ENCODE measurements at regions not wholly inside any gene's neighbourhood (a gene's known extent, or its start where the extent isn't known, plus 50 kb on each side); places are given as distances from the start of the nearest gene placed in this dataset.

DNA sequence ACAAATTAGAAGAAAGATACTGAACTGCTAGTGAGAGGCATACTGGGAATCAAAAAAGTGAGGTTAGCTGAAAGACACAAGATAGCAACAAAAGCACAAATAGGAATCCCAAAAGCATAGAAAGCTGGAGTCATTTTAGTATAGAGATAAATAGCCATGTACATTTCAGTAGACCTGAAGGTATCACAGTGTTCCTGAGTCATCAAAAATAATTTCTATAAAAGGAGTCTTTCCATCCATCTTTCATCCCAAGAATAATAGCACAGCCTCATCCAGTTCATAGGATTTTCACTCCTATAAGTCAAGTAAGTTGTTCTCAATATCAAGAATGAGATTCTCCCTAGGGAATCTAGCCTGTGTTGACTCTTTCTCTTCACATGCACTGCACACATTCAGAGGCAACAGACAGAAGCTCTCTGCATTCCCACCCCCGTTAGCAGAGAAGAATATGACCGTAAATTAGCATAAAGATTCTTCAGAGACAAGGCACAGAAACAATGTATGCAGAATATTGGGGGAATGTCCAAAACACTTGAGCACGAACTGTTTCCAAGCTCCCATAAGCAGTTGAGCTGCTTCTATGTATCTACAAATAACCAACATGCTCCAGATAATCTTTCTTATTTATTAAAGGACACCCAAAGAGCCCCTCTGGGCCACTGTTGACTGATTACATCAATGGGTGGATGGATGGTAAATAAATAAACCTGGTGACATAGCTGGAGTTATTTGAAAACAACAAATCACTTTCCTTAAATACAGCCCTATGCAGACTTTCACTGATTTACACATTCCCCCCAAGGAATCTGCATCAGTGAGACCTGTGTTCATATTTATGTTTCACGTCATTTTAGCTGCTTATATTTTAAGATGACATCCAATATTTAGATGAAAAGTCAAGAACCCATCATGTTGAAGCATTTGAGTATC is 174.5 kb upstream of the PKDCC start:
- TF ChIP-seq, protein P1, sequence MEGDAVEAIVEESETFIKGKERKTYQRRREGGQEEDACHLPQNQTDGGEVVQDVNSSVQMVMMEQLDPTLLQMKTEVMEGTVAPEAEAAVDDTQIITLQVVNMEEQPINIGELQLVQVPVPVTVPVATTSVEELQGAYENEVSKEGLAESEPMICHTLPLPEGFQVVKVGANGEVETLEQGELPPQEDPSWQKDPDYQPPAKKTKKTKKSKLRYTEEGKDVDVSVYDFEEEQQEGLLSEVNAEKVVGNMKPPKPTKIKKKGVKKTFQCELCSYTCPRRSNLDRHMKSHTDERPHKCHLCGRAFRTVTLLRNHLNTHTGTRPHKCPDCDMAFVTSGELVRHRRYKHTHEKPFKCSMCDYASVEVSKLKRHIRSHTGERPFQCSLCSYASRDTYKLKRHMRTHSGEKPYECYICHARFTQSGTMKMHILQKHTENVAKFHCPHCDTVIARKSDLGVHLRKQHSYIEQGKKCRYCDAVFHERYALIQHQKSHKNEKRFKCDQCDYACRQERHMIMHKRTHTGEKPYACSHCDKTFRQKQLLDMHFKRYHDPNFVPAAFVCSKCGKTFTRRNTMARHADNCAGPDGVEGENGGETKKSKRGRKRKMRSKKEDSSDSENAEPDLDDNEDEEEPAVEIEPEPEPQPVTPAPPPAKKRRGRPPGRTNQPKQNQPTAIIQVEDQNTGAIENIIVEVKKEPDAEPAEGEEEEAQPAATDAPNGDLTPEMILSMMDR (conservative IDR thresholded peaks at IDR 0.05) = no peak
- TF ChIP-seq EZH2 (IDR thresholded peaks at IDR 0.05; ENCODE audit: low read depth) = no peak

Measured in PC-9 (cell line).